ENCODE measurements at regions not wholly inside any gene's neighbourhood (a gene's known extent, or its start where the extent isn't known, plus 50 kb on each side); places are given as distances from the start of the nearest gene placed in this dataset.

DNA sequence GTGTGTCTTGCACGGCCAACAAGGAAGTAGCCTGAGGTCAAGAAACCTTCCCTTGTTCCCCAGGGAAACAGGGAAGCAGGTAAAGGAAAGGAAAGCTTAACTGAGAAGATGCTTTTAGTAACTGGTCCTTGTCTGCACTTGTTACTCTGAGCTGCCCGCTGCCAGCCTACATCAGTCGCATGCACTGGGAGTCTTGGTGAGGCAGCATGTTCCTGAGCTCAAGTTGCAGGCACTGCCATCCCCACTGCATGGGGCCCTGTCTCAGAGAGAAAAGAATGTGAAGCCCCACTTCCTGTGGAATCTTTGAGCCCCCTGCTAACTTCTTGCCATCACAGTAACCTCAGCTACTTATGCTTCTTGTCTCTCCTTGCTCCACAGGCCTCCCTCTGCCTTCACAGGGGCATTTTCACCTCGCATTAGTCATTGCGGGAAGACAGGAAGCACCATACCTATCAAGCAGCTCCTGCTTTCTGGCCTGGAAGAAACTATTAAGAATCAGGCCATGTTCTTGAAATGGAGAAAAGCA, 344.1 kb upstream of the ADAMTSL1 start:
- no peak for TF ChIP-seq ZFX (IDR thresholded peaks at IDR 0.05)
- TF ChIP-seq, protein P1, sequence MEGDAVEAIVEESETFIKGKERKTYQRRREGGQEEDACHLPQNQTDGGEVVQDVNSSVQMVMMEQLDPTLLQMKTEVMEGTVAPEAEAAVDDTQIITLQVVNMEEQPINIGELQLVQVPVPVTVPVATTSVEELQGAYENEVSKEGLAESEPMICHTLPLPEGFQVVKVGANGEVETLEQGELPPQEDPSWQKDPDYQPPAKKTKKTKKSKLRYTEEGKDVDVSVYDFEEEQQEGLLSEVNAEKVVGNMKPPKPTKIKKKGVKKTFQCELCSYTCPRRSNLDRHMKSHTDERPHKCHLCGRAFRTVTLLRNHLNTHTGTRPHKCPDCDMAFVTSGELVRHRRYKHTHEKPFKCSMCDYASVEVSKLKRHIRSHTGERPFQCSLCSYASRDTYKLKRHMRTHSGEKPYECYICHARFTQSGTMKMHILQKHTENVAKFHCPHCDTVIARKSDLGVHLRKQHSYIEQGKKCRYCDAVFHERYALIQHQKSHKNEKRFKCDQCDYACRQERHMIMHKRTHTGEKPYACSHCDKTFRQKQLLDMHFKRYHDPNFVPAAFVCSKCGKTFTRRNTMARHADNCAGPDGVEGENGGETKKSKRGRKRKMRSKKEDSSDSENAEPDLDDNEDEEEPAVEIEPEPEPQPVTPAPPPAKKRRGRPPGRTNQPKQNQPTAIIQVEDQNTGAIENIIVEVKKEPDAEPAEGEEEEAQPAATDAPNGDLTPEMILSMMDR (conservative IDR thresholded peaks at IDR 0.05): no peak

Data from C4-2B (cell line).